ENCODE measurements at regions not wholly inside any gene's neighbourhood (a gene's known extent, or its start where the extent isn't known, plus 50 kb on each side); places are given as distances from the start of the nearest gene placed in this dataset.

DNA sequence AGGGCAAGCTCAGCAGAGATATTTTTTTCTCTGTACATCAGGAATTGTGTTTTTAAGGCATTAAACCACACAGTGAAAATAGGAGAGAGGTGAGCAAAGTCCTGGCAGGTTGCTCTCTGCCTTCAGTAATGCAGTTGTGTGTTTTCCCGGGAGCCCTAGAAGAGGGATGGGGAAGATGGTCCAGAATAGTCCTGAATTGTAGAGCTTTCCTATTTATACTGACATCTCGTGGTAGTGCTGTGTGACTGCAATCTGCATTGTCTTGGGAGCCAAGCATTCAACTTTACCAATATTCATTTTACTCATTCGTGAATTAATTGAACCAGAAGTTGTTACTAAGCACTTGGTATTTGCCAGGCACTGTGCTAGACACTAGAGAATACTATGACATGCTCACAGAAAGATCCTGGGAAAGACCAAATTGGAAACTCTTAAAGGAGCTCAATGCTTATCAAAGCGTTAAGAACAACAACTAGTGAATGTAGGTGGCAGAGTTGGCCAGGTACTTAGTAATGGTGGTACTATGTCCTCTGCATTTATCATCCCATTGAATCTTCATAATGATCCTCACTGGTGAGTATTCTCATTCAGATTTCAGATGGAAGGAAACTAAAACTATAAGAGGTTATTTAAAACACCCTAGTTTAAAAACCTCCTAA is 214.6 kb downstream of the TRIB2 start:
- TF ChIP-seq CTCF (IDR thresholded peaks at IDR 0.05) (peak; percentile 50 to 89 (median 88)), POLR2AphosphoS5 (IDR thresholded peaks at IDR 0.05; ENCODE audit: insufficient read depth in 1 of 2, low read depth in 1 of 2) (no peak)

Data from vagina (tissue), 2 donors.